IMR-90 (cell line): ENCODE measurements at regions not wholly inside any gene's neighbourhood (a gene's known extent, or its start where the extent isn't known, plus 50 kb on each side); places are given as distances from the start of the nearest gene placed in this dataset.

Experiments
- ATAC-seq: fragments of 200-7000 bp; cut with Tn5 transposase; 2 replicates; pipeline ENCODE4 v1.9.1; 2020; ENCODE audit warnings: low read depth, mild to moderate bottlenecking, moderate library complexity
- BruUV-seq: library from RNA; stranded (reverse); fragments of 400-500 nt; replicated peaks from 2 replicates; lab custom pipeline; 2021; lab: Mats Ljungman, UMichigan
- CTCF ChIA-PET: fragments of 300-600 bp; formaldehyde crosslinking; extraction: SDS; loops from one replicate; lab custom pipeline; 2021; ENCODE audit warnings: antibody characterized with exemption; lab: Yijun Ruan, JAX
- POLR2A ChIA-PET: fragments of 300-600 bp; sonication (Branson Sonifier 250); formaldehyde crosslinking; loops from one replicate; lab custom pipeline; 2022; ENCODE audit warnings: antibody characterized with exemption; ENCODE audit not compliant: unreplicated experiment; lab: Charles Lee
- DNase-seq: peaks from one replicate; pipeline ENCODE4 v3.0.0; 2013
- H2AFZ ChIP-seq: replicated peaks from 2 replicates; pipeline ENCODE3; 2013; ENCODE audit warnings: low read length, mild to moderate bottlenecking; ENCODE audit not compliant: poor library complexity
- H2AK5ac ChIP-seq: 2 replicates; pipeline ENCODE4 v1.6.1; 2013; ENCODE audit warnings: low read depth, low read length, inconsistent platforms
- H2AK9ac ChIP-seq: replicated peaks from 2 replicates; pipeline ENCODE3; 2013; ENCODE audit warnings: mild to moderate bottlenecking, low read depth, low read length, moderate library complexity; ENCODE audit not compliant: poor library complexity
- H2BK120ac ChIP-seq: 2 replicates; pipeline ENCODE4 v1.6.1; 2013; ENCODE audit warnings: low read depth, low read length, inconsistent platforms
- H2BK15ac ChIP-seq: 3 replicates; pipeline ENCODE4 v1.6.1; 2013; ENCODE audit warnings: low read depth, low read length, inconsistent platforms
- H2BK20ac ChIP-seq: 2 replicates; pipeline ENCODE4 v1.6.1; 2013; ENCODE audit warnings: low read depth, mild to moderate bottlenecking, inconsistent platforms, low read length, moderate library complexity
- H2BK5ac ChIP-seq: 2 replicates; pipeline ENCODE4 v1.6.1; 2013; ENCODE audit warnings: mild to moderate bottlenecking, low read depth, low read length, inconsistent platforms; ENCODE audit not compliant: poor library complexity, severe bottlenecking
- H3K14ac ChIP-seq: replicated peaks from 2 replicates; pipeline ENCODE4 v1.6.1; 2013; ENCODE audit warnings: low read depth, low read length, inconsistent platforms
- H3K18ac ChIP-seq: 2 replicates; pipeline ENCODE4 v1.6.1; 2013; ENCODE audit warnings: low read depth, low read length, control low read depth
- H3K23ac ChIP-seq: 2 replicates; pipeline ENCODE4 v1.6.1; 2013; ENCODE audit warnings: low read depth, low read length, inconsistent platforms
- H3K27ac ChIP-seq: 2 replicates; pipeline ENCODE4 v1.5.1; 2013; ENCODE audit warnings: mild to moderate bottlenecking, control low read depth, low read length; ENCODE audit not compliant: insufficient read depth
- H3K27me3 ChIP-seq: 2 replicates; pipeline ENCODE4 v1.6.1; 2013; ENCODE audit warnings: low read length; ENCODE audit not compliant: control insufficient read depth, insufficient read depth
- H3K36me3 ChIP-seq: 2 replicates; pipeline ENCODE4 v1.6.1; 2013; ENCODE audit warnings: low read length, mixed read lengths; ENCODE audit not compliant: control insufficient read depth, insufficient read depth
- H3K4ac ChIP-seq: 2 replicates; pipeline ENCODE4 v1.6.1; 2013; ENCODE audit warnings: low read depth, low read length, inconsistent platforms
- H3K4me1 ChIP-seq: 2 replicates; pipeline ENCODE4 v1.6.1; 2013; ENCODE audit warnings: low read length, mixed read lengths; ENCODE audit not compliant: control insufficient read depth, insufficient read depth
- H3K4me2 ChIP-seq: 2 replicates; pipeline ENCODE4 v1.6.1; 2013; ENCODE audit warnings: low read depth, mild to moderate bottlenecking, control low read depth, low read length, moderate library complexity
- H3K4me3 ChIP-seq: 2 replicates; pipeline ENCODE4 v1.5.1; 2013; ENCODE audit warnings: low read depth, mild to moderate bottlenecking, control low read depth, low read length, moderate library complexity; ENCODE audit not compliant: insufficient read depth
- H3K56ac ChIP-seq: 2 replicates; pipeline ENCODE4 v1.6.1; 2013; ENCODE audit warnings: low read length, inconsistent platforms; ENCODE audit not compliant: insufficient read depth; ENCODE audit errors: extremely low read depth
- H3K79me1 ChIP-seq, 2 experiments: 2 replicates each; pipeline ENCODE4 v1.6.1; 2013; ENCODE audit warnings: low read length in 2 of 2, inconsistent platforms in 1 of 2, low read depth in 1 of 2
- H3K9ac ChIP-seq: 2 replicates; pipeline ENCODE4 v1.6.1; 2013; ENCODE audit warnings: low read depth, low read length, control low read depth
- H3K9me1 ChIP-seq: 2 replicates; pipeline ENCODE4 v1.6.1; 2013; ENCODE audit warnings: low read length, inconsistent platforms; ENCODE audit not compliant: insufficient read depth
- H3K9me3 ChIP-seq: 2 replicates; pipeline ENCODE4 v1.6.1; 2013; ENCODE audit warnings: low read length; ENCODE audit not compliant: control insufficient read depth, insufficient read depth
- H4K20me1 ChIP-seq: 2 replicates; pipeline ENCODE4 v1.6.1; 2013; ENCODE audit warnings: low read length, inconsistent platforms; ENCODE audit not compliant: insufficient read depth
- H4K5ac ChIP-seq: 2 replicates; pipeline ENCODE4 v1.6.1; 2013; ENCODE audit warnings: mild to moderate bottlenecking, low read depth, low read length, control low read depth
- H4K8ac ChIP-seq, 2 experiments: 2 replicates each; pipeline ENCODE4 v1.6.1; 2013; ENCODE audit warnings: low read depth in 2 of 2, low read length in 2 of 2, control low read depth in 1 of 2, inconsistent platforms in 1 of 2
- H4K91ac ChIP-seq: 2 replicates; pipeline ENCODE4 v1.6.1; 2013; ENCODE audit warnings: low read depth, low read length, inconsistent platforms; ENCODE audit not compliant: insufficient read depth
- CTCF ChIP-seq: conservative IDR thresholded peaks from 2 replicates; pipeline ENCODE4 v1.5.1; 2012; ENCODE audit warnings: mild to moderate bottlenecking, low read depth, low read length, improper control_type of control experiment
- MAFK ChIP-seq: IDR thresholded peaks from 2 replicates; pipeline ENCODE4 v1.6.1; 2012; ENCODE audit warnings: low read depth, low read length, improper control_type of control experiment
- POLR2A ChIP-seq: IDR thresholded peaks from 2 replicates; pipeline ENCODE4 v1.6.1; 2012; ENCODE audit warnings: mild to moderate bottlenecking, low read depth, low read length
- RAD21 ChIP-seq: IDR thresholded peaks from 2 replicates; pipeline ENCODE4 v1.6.1; 2012; ENCODE audit warnings: low read length, improper control_type of control experiment
- RCOR1 ChIP-seq: IDR thresholded peaks from 2 replicates; pipeline ENCODE4 v1.6.1; 2012; ENCODE audit warnings: mild to moderate bottlenecking, low read length, improper control_type of control experiment; ENCODE audit not compliant: insufficient replicate concordance
- SMC3 ChIP-seq: fragments of 150-350 bp; IDR thresholded peaks from 2 replicates; pipeline ENCODE4 v1.6.1; 2016; ENCODE audit warnings: low read depth, mild to moderate bottlenecking, antibody characterized with exemption, low read length, moderate library complexity
- WGBS, 2 experiments: methylation state at CpG; one replicate each; pipeline versions ENCODE4 v1.1.5 to v1.1.7; 2013; ENCODE audit warnings: missing lambda C conversion rate in 2 of 2; ENCODE audit not compliant: insufficient read length in 1 of 2; ENCODE audit errors: extremely low coverage in 2 of 2; 5-methylcytosine and 5-hydroxymethylcytosine counted together
- dilution Hi-C: fragments of 300-500 bp; cut with HindIII; formaldehyde crosslinking; loops from one replicate; pipeline ENCODE4 v1.14.3; 2018; ENCODE audit warnings: low sequenced_read_pairs; ENCODE audit not compliant: unreplicated experiment
- in situ Hi-C: fragments of 300-500 bp; cut with MboI; formaldehyde crosslinking; loops from 3 replicates; pipeline ENCODE4 v1.14.3; 2019; ENCODE audit warnings: low sequenced_read_pairs, inconsistent platforms, mixed read lengths
- intact Hi-C: fragments of 100-400 bp; cut with micrococcal nuclease; formaldehyde crosslinking; loops from 2 replicates; pipeline ENCODE4 v1.10.0; 2022

GRCh38 chr5:124044613-124045012 is 532.6 kb downstream of the CSNK1G3 start:
- Histone ChIP-seq H2BK5ac (no peak overlapping the region), H3K27ac (no peak overlapping the region), H4K8ac (no peak overlapping the region), H2BK120ac (no peak overlapping the region), H3K56ac (no peak overlapping the region), H3K36me3 (no peaks in the 10 kb centered on the region), H3K4me3 (no peak overlapping the region), H3K4me1 (no peaks in the 10 kb centered on the region), H2AFZ (no peak overlapping the region), H3K4me2 (no peak overlapping the region), H3K27me3 (no peaks in the 10 kb centered on the region), H3K9me1 (no peaks in the 10 kb centered on the region), H2AK9ac (no peak overlapping the region), H3K4ac (no peak overlapping the region), H2AK5ac (no peak overlapping the region), H2BK15ac (no peak overlapping the region), H3K18ac (no peak overlapping the region), H4K91ac (no peak overlapping the region), H3K14ac (no peak overlapping the region), H2BK20ac (no peak overlapping the region), H4K20me1 (no peaks in the 10 kb centered on the region), H3K79me1 (no peaks in the 10 kb centered on the region), H3K23ac (no peak overlapping the region), H4K5ac (no peak overlapping the region), H3K9me3 (no peaks in the 10 kb centered on the region), H3K9ac (no peak overlapping the region)
- DNase-seq: no peak
- in situ Hi-C loops: no loop called here
- intact Hi-C loops: no loop called here
- no TSS peak for BruUV-seq
- no CpG with 5 or more reads among the region's 2 CpGs for WGBS, 2 experiments
- no peak for ATAC-seq
- POLR2A ChIA-PET: no interaction called here
- TF ChIP-seq RAD21: no peak
- TF ChIP-seq MAFK: no peak
- no peak for TF ChIP-seq RCOR1
- TF ChIP-seq SMC3: no peak
- TF ChIP-seq POLR2A: no peak
- no peak for TF ChIP-seq CTCF
- dilution Hi-C loops: no loop called here
- CTCF ChIA-PET: no interaction called here
